HG02885 (cell line): ENCODE measurements at regions not wholly inside any gene's neighbourhood (a gene's known extent, or its start where the extent isn't known, plus 50 kb on each side); places are given as distances from the start of the nearest gene placed in this dataset.
"Not testable (repeated sequence)": the region's sequence is repeated elsewhere in the genome, so short reads cannot be mapped to it uniquely, and the experiment has no call there.

Experiments used
- ATAC-seq: cut with Tn5 transposase; IDR thresholded peaks from one replicate; pipeline ENCODE4 v1.9.1; 2021; ENCODE audit warnings: mild to moderate bottlenecking; ENCODE audit not compliant: unreplicated experiment, poor library complexity

GRCh38 chr4:179292468-179292867 is 1850.2 kb upstream of the AGA start:
- no peak for ATAC-seq

GRCh38 chr4:179307297-179308136 is 1865.3 kb upstream of the AGA start:
- ATAC-seq, result peak; percentile 97

- no peak for ATAC-seq
Measured at GRCh38 chr4:179313823-179314222, 1871.6 kb upstream of the AGA start.

GRCh38 chr4:179325181-179325580 is 1882.9 kb upstream of the AGA start:
- ATAC-seq, result no peak

GRCh38 chr4:179328627-179329026 is 1886.4 kb upstream of the AGA start:
- ATAC-seq, result no peak

- ATAC-seq, result no peak
Measured at GRCh38 chr4:179331362-179331761, 1889.1 kb upstream of the AGA start.

GRCh38 chr4:179344861-179345260 is 1902.6 kb upstream of the AGA start:
- no peak for ATAC-seq

- no peak for ATAC-seq
Measured at GRCh38 chr4:179352221-179352620, 1910.0 kb upstream of the AGA start.

GRCh38 chr4:179353786-179354185 is 1911.5 kb upstream of the AGA start:
- ATAC-seq, result no peak

GRCh38 chr4:179361978-179362486 is 1919.8 kb upstream of the AGA start:
- no peak for ATAC-seq

GRCh38 chr4:179365932-179366331 is 1923.7 kb upstream of the AGA start:
- not testable (repeated sequence) for ATAC-seq

GRCh38 chr4:179372242-179372641 is 1930.0 kb upstream of the AGA start:
- no peak for ATAC-seq

GRCh38 chr4:179372746-179373145 is 1930.5 kb upstream of the AGA start:
- no peak for ATAC-seq

- ATAC-seq, result not testable (repeated sequence)
Measured at GRCh38 chr4:179378847-179379246, 1936.6 kb upstream of the AGA start.

- ATAC-seq, result no peak
Measured at GRCh38 chr4:179392787-179393186, 1950.5 kb upstream of the AGA start.

- no peak for ATAC-seq
Measured at GRCh38 chr4:179398414-179398813, 1956.2 kb upstream of the AGA start.

GRCh38 chr4:179399054-179399782 is 1957.0 kb upstream of the AGA start:
- no peak for ATAC-seq

- no peak for ATAC-seq
Measured at GRCh38 chr4:179415037-179415846, 1973.0 kb upstream of the AGA start.

GRCh38 chr4:179415847-179416223 is 1973.6 kb upstream of the AGA start:
- no peak for ATAC-seq

- no peak for ATAC-seq
Measured at GRCh38 chr4:179417357-179417756, 1975.1 kb upstream of the AGA start.

- no peak for ATAC-seq
Measured at GRCh38 chr4:179437962-179438361, 1995.7 kb upstream of the AGA start.
